ENCODE measurements at regions not wholly inside any gene's neighbourhood (a gene's known extent, or its start where the extent isn't known, plus 50 kb on each side); places are given as distances from the start of the nearest gene placed in this dataset.

DNA sequence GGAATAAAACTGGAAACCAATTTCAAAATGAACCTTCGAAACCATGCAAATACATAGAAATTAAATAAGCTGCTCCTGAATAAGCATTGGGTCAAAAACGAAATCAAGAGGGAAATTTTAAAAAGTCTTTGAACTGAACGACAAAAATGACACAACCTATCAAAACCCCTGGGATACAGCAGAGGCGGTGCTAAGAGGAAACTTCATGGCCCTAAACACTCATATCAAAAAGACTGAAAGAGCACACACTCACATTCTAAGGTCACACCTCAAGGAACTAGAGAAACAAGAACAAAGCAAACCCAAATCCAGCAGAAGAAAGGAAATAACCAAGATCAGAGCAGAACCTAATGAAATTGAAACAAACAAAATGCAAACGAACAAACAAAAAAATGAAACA lies 85.2 kb upstream of the CDC42BPA start:
- ATAC-seq: no peak
- H3K4me3 ChIP-seq (ENCODE audit: low read length): no peak overlapping the region
- H3K4me1 ChIP-seq (ENCODE audit: insufficient read depth, low read length): no peaks in the 10 kb centered on the region
- no peaks in the 10 kb centered on the region for H3F3A ChIP-seq (ENCODE audit: low read length, unreplicated experiment)
- H3K27me3 ChIP-seq (ENCODE audit: low read length): peaks cover 8% of the 10 kb centered on the region; the same call in 1 of the 2 replicates
- no peak for DNase-seq
- no peaks in the 10 kb centered on the region for H4K20me1 ChIP-seq (ENCODE audit: low read length)
- H3K9me3 ChIP-seq (ENCODE audit: low read length): no peaks in the 10 kb centered on the region
- intact Hi-C loops (cut with micrococcal nuclease): no loop called here
- no peak overlapping the region for H3K9ac ChIP-seq (ENCODE audit: low read length)
- no peak overlapping the region for H2AFZ ChIP-seq (ENCODE audit: low read length)
- no TSS peak for BruUV-seq (replicated peaks)
- TF ChIP-seq EZH2 (IDR thresholded peaks at IDR 0.05; ENCODE audit: low read length, unreplicated experiment) (no peak), EZH2phosphoT487 (IDR thresholded peaks at IDR 0.05; ENCODE audit: borderline replicate concordance, low read length) (no peak)
- TF ChIP-seq, protein P1, sequence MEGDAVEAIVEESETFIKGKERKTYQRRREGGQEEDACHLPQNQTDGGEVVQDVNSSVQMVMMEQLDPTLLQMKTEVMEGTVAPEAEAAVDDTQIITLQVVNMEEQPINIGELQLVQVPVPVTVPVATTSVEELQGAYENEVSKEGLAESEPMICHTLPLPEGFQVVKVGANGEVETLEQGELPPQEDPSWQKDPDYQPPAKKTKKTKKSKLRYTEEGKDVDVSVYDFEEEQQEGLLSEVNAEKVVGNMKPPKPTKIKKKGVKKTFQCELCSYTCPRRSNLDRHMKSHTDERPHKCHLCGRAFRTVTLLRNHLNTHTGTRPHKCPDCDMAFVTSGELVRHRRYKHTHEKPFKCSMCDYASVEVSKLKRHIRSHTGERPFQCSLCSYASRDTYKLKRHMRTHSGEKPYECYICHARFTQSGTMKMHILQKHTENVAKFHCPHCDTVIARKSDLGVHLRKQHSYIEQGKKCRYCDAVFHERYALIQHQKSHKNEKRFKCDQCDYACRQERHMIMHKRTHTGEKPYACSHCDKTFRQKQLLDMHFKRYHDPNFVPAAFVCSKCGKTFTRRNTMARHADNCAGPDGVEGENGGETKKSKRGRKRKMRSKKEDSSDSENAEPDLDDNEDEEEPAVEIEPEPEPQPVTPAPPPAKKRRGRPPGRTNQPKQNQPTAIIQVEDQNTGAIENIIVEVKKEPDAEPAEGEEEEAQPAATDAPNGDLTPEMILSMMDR (conservative IDR thresholded peaks at IDR 0.05; ENCODE audit: low read depth, low read length): no peak
- no peaks in the 10 kb centered on the region for H3K36me3 ChIP-seq (ENCODE audit: low read depth, low read length)
- POLR2A ChIA-PET (ENCODE audit: unreplicated experiment): no interaction called here
- H3K4me2 ChIP-seq (ENCODE audit: low read length): no peak overlapping the region
- H3K27ac ChIP-seq (ENCODE audit: low read length): no peak overlapping the region
- no peaks in the 10 kb centered on the region for H3K9me2 ChIP-seq (replicated peaks; ENCODE audit: low read length)
- CTCF ChIA-PET: no interaction called here
- no peaks in the 10 kb centered on the region for H3K79me2 ChIP-seq (ENCODE audit: low read length)

DNA sequence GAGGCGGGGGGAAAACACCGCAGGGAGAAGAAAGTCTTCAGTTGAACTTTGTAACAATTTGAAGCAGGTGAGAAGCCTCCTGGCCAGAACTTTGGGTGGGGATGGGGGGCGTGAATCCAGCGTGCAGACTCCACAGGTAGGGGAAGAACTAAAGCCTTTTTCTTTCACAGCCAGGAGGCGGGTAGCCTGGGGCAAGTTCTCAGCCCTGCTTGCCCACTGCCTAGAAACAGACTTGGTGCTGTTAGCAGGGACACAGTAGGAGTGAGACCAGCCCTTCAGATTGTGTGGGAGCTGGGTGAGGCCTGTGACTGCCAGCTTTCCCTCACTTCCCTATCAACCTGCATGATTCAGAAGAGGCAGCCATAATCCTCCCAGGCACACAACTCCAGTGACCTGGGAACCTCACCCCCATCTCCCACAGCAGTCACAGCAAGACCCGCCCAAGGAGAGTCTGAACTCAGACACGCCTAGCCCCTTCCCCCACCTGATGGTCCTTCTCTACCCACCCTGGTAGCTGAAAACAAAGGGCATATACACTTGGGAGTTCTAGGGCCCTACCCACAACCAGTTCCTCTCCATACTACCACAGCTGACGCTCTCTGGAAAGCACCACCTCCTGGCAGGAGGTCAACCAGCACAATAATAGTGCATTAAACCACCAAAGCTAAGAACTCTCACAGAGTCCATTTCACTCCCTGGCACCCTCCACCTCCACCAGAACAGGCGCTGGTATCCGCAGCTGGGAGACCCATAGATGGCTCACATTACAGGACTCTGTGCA lies 83.5 kb upstream of the CDC42BPA start:
- H3K4me2 ChIP-seq (ENCODE audit: low read length): no peak overlapping the region
- H3F3A ChIP-seq (ENCODE audit: low read length, unreplicated experiment): no peaks in the 10 kb centered on the region
- BruUV-seq (replicated peaks): no TSS peak
- intact Hi-C loops (cut with micrococcal nuclease): no loop called here
- H3K27ac ChIP-seq (ENCODE audit: low read length): no peak overlapping the region
- H3K9me3 ChIP-seq (ENCODE audit: low read length): no peaks in the 10 kb centered on the region
- TF ChIP-seq EZH2 (IDR thresholded peaks at IDR 0.05; ENCODE audit: low read length, unreplicated experiment): no peak
- TF ChIP-seq EZH2phosphoT487 (IDR thresholded peaks at IDR 0.05; ENCODE audit: borderline replicate concordance, low read length): no peak
- TF ChIP-seq, protein P1 (conservative IDR thresholded peaks at IDR 0.05; ENCODE audit: low read depth, low read length): no peak
- H3K27me3 ChIP-seq (ENCODE audit: low read length): no peaks in the 10 kb centered on the region
- no peak overlapping the region for H2AFZ ChIP-seq (ENCODE audit: low read length)
- H3K4me1 ChIP-seq (ENCODE audit: insufficient read depth, low read length): 0 out of 2 replicates have a peak, but pooled peaks cover 4% of the 10 kb centered on the region
- no peaks in the 10 kb centered on the region for H3K9me2 ChIP-seq (replicated peaks; ENCODE audit: low read length)
- POLR2A ChIA-PET (ENCODE audit: unreplicated experiment): interaction anchor here (0.6 kb wide), 1 partner anchor 44 kb away, joined by 9 read pairs; no protein-coding TSS in a partner anchor
- CTCF ChIA-PET: interaction anchor here (0.8 kb wide), 1 partner anchor 10 kb away, joined by 3 read pairs; no protein-coding TSS in a partner anchor
- no peaks in the 10 kb centered on the region for H3K36me3 ChIP-seq (ENCODE audit: low read depth, low read length)
- no peak overlapping the region for H3K9ac ChIP-seq (ENCODE audit: low read length)
- H4K20me1 ChIP-seq (ENCODE audit: low read length): no peaks in the 10 kb centered on the region
- no peak for DNase-seq
- ATAC-seq: no peak
- no peaks in the 10 kb centered on the region for H3K79me2 ChIP-seq (ENCODE audit: low read length)
- no peak overlapping the region for H3K4me3 ChIP-seq (ENCODE audit: low read length)

DNA sequence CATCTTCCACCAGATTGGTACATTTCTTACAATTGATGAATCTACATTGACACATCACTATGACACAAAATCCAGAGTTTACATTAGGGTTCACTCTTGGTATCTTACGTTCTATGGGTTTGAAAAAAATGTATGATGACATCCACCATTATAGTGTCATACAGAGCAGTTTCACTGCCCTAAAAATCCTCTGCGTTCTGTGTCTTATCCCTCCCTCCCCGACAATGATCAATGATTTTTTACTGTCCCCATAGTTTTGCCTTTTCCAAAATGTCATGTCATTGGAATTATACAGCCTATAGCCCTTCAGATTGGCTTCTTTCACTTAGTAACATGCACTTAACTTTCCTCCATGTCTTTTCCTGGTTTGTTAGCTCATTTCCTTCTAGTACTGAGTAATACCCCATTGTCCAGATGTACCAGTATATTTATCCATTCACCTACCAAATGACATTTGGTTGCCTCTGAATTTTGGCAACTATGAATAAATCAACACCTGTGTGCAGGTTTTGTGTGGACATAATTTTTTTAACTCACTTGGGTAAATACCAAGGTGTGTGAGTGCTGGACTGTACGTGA lies 80.9 kb upstream of the CDC42BPA start:
- no peaks in the 10 kb centered on the region for H3K27me3 ChIP-seq (ENCODE audit: low read length)
- H3K36me3 ChIP-seq (ENCODE audit: low read depth, low read length): no peaks in the 10 kb centered on the region
- H3K79me2 ChIP-seq (ENCODE audit: low read length): no peaks in the 10 kb centered on the region
- no peak for TF ChIP-seq EZH2 (IDR thresholded peaks at IDR 0.05; ENCODE audit: low read length, unreplicated experiment)
- H3K9me3 ChIP-seq (ENCODE audit: low read length): no peaks in the 10 kb centered on the region
- no peak overlapping the region for H3K27ac ChIP-seq (ENCODE audit: low read length)
- intact Hi-C loops (cut with micrococcal nuclease): no loop called here
- no peak overlapping the region for H3K4me2 ChIP-seq (ENCODE audit: low read length)
- ChIA-PET POLR2A (ENCODE audit: unreplicated experiment) (no interaction called here), CTCF (no interaction called here)
- DNase-seq: no peak
- no peak for ATAC-seq
- no peaks in the 10 kb centered on the region for H3F3A ChIP-seq (ENCODE audit: low read length, unreplicated experiment)
- no peak overlapping the region for H3K9ac ChIP-seq (ENCODE audit: low read length)
- no peak overlapping the region for H3K4me3 ChIP-seq (ENCODE audit: low read length)
- BruUV-seq (replicated peaks): no TSS peak
- H4K20me1 ChIP-seq (ENCODE audit: low read length): no peaks in the 10 kb centered on the region
- H3K9me2 ChIP-seq (replicated peaks; ENCODE audit: low read length): no peaks in the 10 kb centered on the region
- 0 out of 2 replicates have a peak, but pooled peaks cover 4% of the 10 kb centered on the region for H3K4me1 ChIP-seq (ENCODE audit: insufficient read depth, low read length)
- H2AFZ ChIP-seq (ENCODE audit: low read length): no peak overlapping the region

Data from PC-3 (cell line).